ENCODE measurements at regions not wholly inside any gene's neighbourhood (a gene's known extent, or its start where the extent isn't known, plus 50 kb on each side); places are given as distances from the start of the nearest gene placed in this dataset.

GRCh38 chr6:4399656-4400055 is 264.3 kb upstream of the ECI2 start:
- no peak overlapping the region for H2BK5ac ChIP-seq (ENCODE audit: low read length)
- H2BK120ac ChIP-seq (ENCODE audit: low read depth, low read length) = no peak overlapping the region
- H3K4me2 ChIP-seq (ENCODE audit: insufficient read depth, low read length, poor library complexity, severe bottlenecking) = no peak overlapping the region
- no peak overlapping the region for H4K8ac ChIP-seq (ENCODE audit: low read depth, low read length)
- H2AK5ac ChIP-seq (ENCODE audit: low read depth, low read length) = no peak overlapping the region
- H2BK12ac ChIP-seq (ENCODE audit: low read length) = no peak overlapping the region
- H4K91ac ChIP-seq (ENCODE audit: low read depth, low read length, poor library complexity) = no peak overlapping the region
- H3K14ac ChIP-seq (ENCODE audit: low read length) = no peak overlapping the region
- no peak overlapping the region for H3K4ac ChIP-seq (ENCODE audit: low read length)
- H3K18ac ChIP-seq (ENCODE audit: low read length) = peak overlapping the region; percentile 39
- H3K4me3 ChIP-seq (ENCODE audit: low read length in 2 of 2) = no peak overlapping the region
- no peak for DNase-seq (ENCODE audit: low spot score)
- no CpG with 5 or more reads among the region's 2 CpGs for WGBS, 2 donors (ENCODE audit: extremely low coverage in 2 of 2, insufficient read length in 2 of 2, insufficient replicate concordance in 1 of 2)
- H3K4me1 ChIP-seq (ENCODE audit: control insufficient read depth in 2 of 2, insufficient read depth in 1 of 2, low read depth in 1 of 2, low read length in 2 of 2) = no peaks in the 10 kb centered on the region
- no peaks in the 10 kb centered on the region for H3K79me1 ChIP-seq (ENCODE audit: low read depth, low read length)
- H3K9me3 ChIP-seq (replicated peaks in 1 of 2; ENCODE audit: control insufficient read depth in 2 of 2, insufficient read depth in 1 of 2, low read depth in 1 of 2, low read length in 2 of 2) = no peaks in the 10 kb centered on the region
- H3K36me3 ChIP-seq (replicated peaks in 1 of 2; ENCODE audit: control insufficient read depth in 2 of 2, insufficient read depth in 2 of 2, low read length in 2 of 2) = no peaks in the 10 kb centered on the region
- no peak overlapping the region for H2BK15ac ChIP-seq (ENCODE audit: low read length)
- H3K27me3 ChIP-seq (ENCODE audit: control insufficient read depth in 3 of 3, insufficient read depth in 3 of 3, low read depth in 1 of 3, low read length in 3 of 3) = no peaks in the 10 kb centered on the region
- H3K27ac ChIP-seq (replicated peaks; ENCODE audit: low read length) = no peak overlapping the region
- H3K23ac ChIP-seq (ENCODE audit: low read depth, low read length, poor library complexity) = no peak overlapping the region
- H3K9ac ChIP-seq (ENCODE audit: low read depth, low read length, poor library complexity) = no peak overlapping the region
- H2AFZ ChIP-seq (ENCODE audit: low read length) = no peak overlapping the region

DNA sequence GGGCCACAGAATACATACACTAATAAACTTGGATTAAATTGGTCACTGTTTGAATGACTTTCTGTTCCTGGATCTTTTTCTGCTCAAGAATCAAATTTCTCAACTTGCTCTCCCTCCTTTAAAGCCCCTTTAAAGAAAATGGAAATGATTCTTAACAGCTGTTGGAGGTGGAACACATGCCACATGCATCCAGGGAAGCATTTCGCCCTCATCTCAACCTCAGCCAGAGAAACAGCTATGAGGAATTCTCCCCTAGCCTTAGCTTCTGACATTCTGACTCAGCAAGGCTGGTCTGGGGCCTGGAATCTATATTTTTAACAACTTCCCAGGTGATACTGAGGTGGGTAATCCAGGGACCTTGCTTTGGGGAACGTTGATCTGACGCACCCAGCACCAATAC is 263.4 kb upstream of the ECI2 start:
- Histone ChIP-seq H3K4me3 (ENCODE audit: low read length in 2 of 2) (no peak overlapping the region), H3K23ac (ENCODE audit: low read depth, low read length, poor library complexity) (no peak overlapping the region), H2BK12ac (ENCODE audit: low read length) (no peak overlapping the region), H2BK5ac (ENCODE audit: low read length) (no peak overlapping the region), H3K79me1 (ENCODE audit: low read depth, low read length) (no peaks in the 10 kb centered on the region), H4K8ac (ENCODE audit: low read depth, low read length) (no peak overlapping the region), H3K4me2 (ENCODE audit: insufficient read depth, low read length, poor library complexity, severe bottlenecking) (no peak overlapping the region), H3K9ac (ENCODE audit: low read depth, low read length, poor library complexity) (no peak overlapping the region), H3K9me3 (replicated peaks in 1 of 2; ENCODE audit: control insufficient read depth in 2 of 2, insufficient read depth in 1 of 2, low read depth in 1 of 2, low read length in 2 of 2) (no peaks in the 10 kb centered on the region), H2BK120ac (ENCODE audit: low read depth, low read length) (no peak overlapping the region), H4K91ac (ENCODE audit: low read depth, low read length, poor library complexity) (no peak overlapping the region), H3K27ac (replicated peaks; ENCODE audit: low read length) (no peak overlapping the region), H3K36me3 (replicated peaks in 1 of 2; ENCODE audit: control insufficient read depth in 2 of 2, insufficient read depth in 2 of 2, low read length in 2 of 2) (no peaks in the 10 kb centered on the region), H2AFZ (ENCODE audit: low read length) (no peak overlapping the region), H3K4me1 (ENCODE audit: control insufficient read depth in 2 of 2, insufficient read depth in 1 of 2, low read depth in 1 of 2, low read length in 2 of 2) (no peaks in the 10 kb centered on the region), H3K18ac (ENCODE audit: low read length) (no peak overlapping the region), H3K14ac (ENCODE audit: low read length) (no peak overlapping the region), H2AK5ac (ENCODE audit: low read depth, low read length) (no peak overlapping the region), H2BK15ac (ENCODE audit: low read length) (no peak overlapping the region), H3K27me3 (ENCODE audit: control insufficient read depth in 3 of 3, insufficient read depth in 3 of 3, low read depth in 1 of 3, low read length in 3 of 3) (no peaks in the 10 kb centered on the region), H3K4ac (ENCODE audit: low read length) (no peak overlapping the region)
- DNase-seq (ENCODE audit: low spot score) = no peak
- WGBS, 2 donors (ENCODE audit: extremely low coverage in 2 of 2, insufficient read length in 2 of 2, insufficient replicate concordance in 1 of 2) = no CpG with 5 or more reads among the region's 3 CpGs

DNA sequence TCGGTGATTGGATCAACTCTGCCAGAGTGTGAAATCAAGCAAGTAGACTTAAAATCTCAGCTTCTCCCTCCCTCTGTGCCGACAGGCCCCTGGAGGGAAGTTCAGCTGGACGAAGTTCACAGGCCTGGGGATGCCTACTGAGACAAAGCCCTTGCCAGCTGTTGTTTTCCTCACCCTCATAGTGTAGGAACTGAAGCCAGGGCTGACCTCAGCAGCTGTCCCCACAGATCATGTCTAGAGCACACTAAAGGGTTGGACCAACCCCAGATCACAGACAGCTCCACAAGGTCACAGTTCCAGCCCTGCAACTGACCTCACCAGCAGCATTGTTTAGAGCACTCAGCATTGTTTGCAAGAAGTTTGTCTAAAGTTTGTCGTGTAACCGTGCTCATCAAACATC is 261.9 kb upstream of the ECI2 start:
- Histone ChIP-seq H4K8ac (ENCODE audit: low read depth, low read length) (no peak overlapping the region), H3K79me1 (ENCODE audit: low read depth, low read length) (no peaks in the 10 kb centered on the region), H3K9ac (ENCODE audit: low read depth, low read length, poor library complexity) (no peak overlapping the region), H2BK120ac (ENCODE audit: low read depth, low read length) (no peak overlapping the region), H3K14ac (ENCODE audit: low read length) (no peak overlapping the region), H2BK12ac (ENCODE audit: low read length) (no peak overlapping the region), H3K18ac (ENCODE audit: low read length) (no peak overlapping the region), H4K91ac (ENCODE audit: low read depth, low read length, poor library complexity) (no peak overlapping the region), H3K4me3 (ENCODE audit: low read length in 2 of 2) (no peak overlapping the region), H3K4me1 (ENCODE audit: control insufficient read depth in 2 of 2, insufficient read depth in 1 of 2, low read depth in 1 of 2, low read length in 2 of 2) (no peaks in the 10 kb centered on the region), H3K36me3 (replicated peaks in 1 of 2; ENCODE audit: control insufficient read depth in 2 of 2, insufficient read depth in 2 of 2, low read length in 2 of 2) (no peaks in the 10 kb centered on the region), H3K27me3 (ENCODE audit: control insufficient read depth in 3 of 3, insufficient read depth in 3 of 3, low read depth in 1 of 3, low read length in 3 of 3) (no peaks in the 10 kb centered on the region), H3K9me3 (replicated peaks in 1 of 2; ENCODE audit: control insufficient read depth in 2 of 2, insufficient read depth in 1 of 2, low read depth in 1 of 2, low read length in 2 of 2) (no peaks in the 10 kb centered on the region), H2BK5ac (ENCODE audit: low read length) (no peak overlapping the region), H2AK5ac (ENCODE audit: low read depth, low read length) (no peak overlapping the region), H3K27ac (replicated peaks; ENCODE audit: low read length) (no peak overlapping the region), H3K4ac (ENCODE audit: low read length) (no peak overlapping the region), H2AFZ (ENCODE audit: low read length) (no peak overlapping the region), H2BK15ac (ENCODE audit: low read length) (no peak overlapping the region), H3K4me2 (ENCODE audit: insufficient read depth, low read length, poor library complexity, severe bottlenecking) (no peak overlapping the region), H3K23ac (ENCODE audit: low read depth, low read length, poor library complexity) (no peak overlapping the region)
- DNase-seq (ENCODE audit: low spot score) = no peak
- no CpG with 5 or more reads among the region's 5 CpGs for WGBS, 2 donors (ENCODE audit: extremely low coverage in 2 of 2, insufficient read length in 2 of 2, insufficient replicate concordance in 1 of 2)

- no peak overlapping the region for H2BK5ac ChIP-seq (ENCODE audit: low read length)
- H3K4me2 ChIP-seq (ENCODE audit: insufficient read depth, low read length, poor library complexity, severe bottlenecking) = no peak overlapping the region
- no CpG with 5 or more reads among the region's 2 CpGs for WGBS, 2 donors (ENCODE audit: extremely low coverage in 2 of 2, insufficient read length in 2 of 2, insufficient replicate concordance in 1 of 2)
- no peak overlapping the region for H3K23ac ChIP-seq (ENCODE audit: low read depth, low read length, poor library complexity)
- H3K27me3 ChIP-seq (ENCODE audit: control insufficient read depth in 3 of 3, insufficient read depth in 3 of 3, low read depth in 1 of 3, low read length in 3 of 3) = no peaks in the 10 kb centered on the region
- H3K4me3 ChIP-seq (ENCODE audit: low read length in 2 of 2) = no peak overlapping the region
- H2BK15ac ChIP-seq (ENCODE audit: low read length) = no peak overlapping the region
- no peak overlapping the region for H3K9ac ChIP-seq (ENCODE audit: low read depth, low read length, poor library complexity)
- no peak overlapping the region for H2BK12ac ChIP-seq (ENCODE audit: low read length)
- no peaks in the 10 kb centered on the region for H3K36me3 ChIP-seq (replicated peaks in 1 of 2; ENCODE audit: control insufficient read depth in 2 of 2, insufficient read depth in 2 of 2, low read length in 2 of 2)
- H4K8ac ChIP-seq (ENCODE audit: low read depth, low read length) = no peak overlapping the region
- H2BK120ac ChIP-seq (ENCODE audit: low read depth, low read length) = no peak overlapping the region
- no peak overlapping the region for H2AFZ ChIP-seq (ENCODE audit: low read length)
- no peaks in the 10 kb centered on the region for H3K4me1 ChIP-seq (ENCODE audit: control insufficient read depth in 2 of 2, insufficient read depth in 1 of 2, low read depth in 1 of 2, low read length in 2 of 2)
- H3K79me1 ChIP-seq (ENCODE audit: low read depth, low read length) = no peaks in the 10 kb centered on the region
- no peak overlapping the region for H3K14ac ChIP-seq (ENCODE audit: low read length)
- no peak overlapping the region for H3K4ac ChIP-seq (ENCODE audit: low read length)
- H2AK5ac ChIP-seq (ENCODE audit: low read depth, low read length) = no peak overlapping the region
- no peak overlapping the region for H3K18ac ChIP-seq (ENCODE audit: low read length)
- no peak overlapping the region for H4K91ac ChIP-seq (ENCODE audit: low read depth, low read length, poor library complexity)
- H3K9me3 ChIP-seq (replicated peaks in 1 of 2; ENCODE audit: control insufficient read depth in 2 of 2, insufficient read depth in 1 of 2, low read depth in 1 of 2, low read length in 2 of 2) = no peaks in the 10 kb centered on the region
- no peak overlapping the region for H3K27ac ChIP-seq (replicated peaks; ENCODE audit: low read length)
- DNase-seq (ENCODE audit: low spot score) = no peak
These were observed 260.7 kb upstream of the ECI2 start for GRCh38 chr6:4396044-4396443.

Data from neuronal stem cell (in vitro differentiated cells).